ENCODE measurements at regions not wholly inside any gene's neighbourhood (a gene's known extent, or its start where the extent isn't known, plus 50 kb on each side); places are given as distances from the start of the nearest gene placed in this dataset.

- no peaks in the 10 kb centered on the region for H3K4me1 ChIP-seq (ENCODE audit: insufficient read depth, low read length)
- H3K36me3 ChIP-seq (ENCODE audit: insufficient read depth, low read depth, low read length), result no peaks in the 10 kb centered on the region
- H3K9me3 ChIP-seq (ENCODE audit: insufficient read depth, low read depth, low read length), result no peaks in the 10 kb centered on the region
- H3K9ac ChIP-seq (ENCODE audit: low read depth, low read length), result no peak overlapping the region
- H3K4me3 ChIP-seq (ENCODE audit: low read length), result no peak overlapping the region
- H3K27ac ChIP-seq (ENCODE audit: low read length), result no peak overlapping the region
- no peaks in the 10 kb centered on the region for H3K27me3 ChIP-seq (ENCODE audit: insufficient read depth, low read length)
Measured at GRCh38 chr4:154004016-154004415, 215.1 kb upstream of the SFRP2 start.

- Histone ChIP-seq H3K4me1 (ENCODE audit: insufficient read depth, low read length) (no peaks in the 10 kb centered on the region), H3K9me3 (ENCODE audit: insufficient read depth, low read depth, low read length) (no peaks in the 10 kb centered on the region), H3K4me3 (ENCODE audit: low read length) (no peak overlapping the region), H3K36me3 (ENCODE audit: insufficient read depth, low read depth, low read length) (no peaks in the 10 kb centered on the region), H3K27ac (ENCODE audit: low read length) (no peak overlapping the region), H3K27me3 (ENCODE audit: insufficient read depth, low read length) (no peaks in the 10 kb centered on the region), H3K9ac (ENCODE audit: low read depth, low read length) (no peak overlapping the region)
Measured at GRCh38 chr4:154003378-154003777, 214.5 kb upstream of the SFRP2 start.

- Histone ChIP-seq H3K4me1 (ENCODE audit: insufficient read depth, low read length) (no peaks in the 10 kb centered on the region), H3K9me3 (ENCODE audit: insufficient read depth, low read depth, low read length) (no peaks in the 10 kb centered on the region; the same call in 1 of the 2 replicates), H3K36me3 (ENCODE audit: insufficient read depth, low read depth, low read length) (no peaks in the 10 kb centered on the region), H3K9ac (ENCODE audit: low read depth, low read length) (no peak overlapping the region), H3K4me3 (ENCODE audit: low read length) (no peak overlapping the region), H3K27me3 (ENCODE audit: insufficient read depth, low read length) (no peaks in the 10 kb centered on the region), H3K27ac (ENCODE audit: low read length) (no peak overlapping the region)
Measured at GRCh38 chr4:154001193-154001592, 212.3 kb upstream of the SFRP2 start.

GRCh38 chr4:153997516-153997915 is 208.6 kb upstream of the SFRP2 start:
- H3K36me3 ChIP-seq (ENCODE audit: insufficient read depth, low read depth, low read length), result no peaks in the 10 kb centered on the region
- H3K27me3 ChIP-seq (ENCODE audit: insufficient read depth, low read length), result no peaks in the 10 kb centered on the region
- no peaks in the 10 kb centered on the region; the same call in 1 of the 2 replicates for H3K9me3 ChIP-seq (ENCODE audit: insufficient read depth, low read depth, low read length)
- no peak overlapping the region for H3K9ac ChIP-seq (ENCODE audit: low read depth, low read length)
- H3K4me3 ChIP-seq (ENCODE audit: low read length), result no peak overlapping the region
- no peak overlapping the region for H3K27ac ChIP-seq (ENCODE audit: low read length)
- no peaks in the 10 kb centered on the region for H3K4me1 ChIP-seq (ENCODE audit: insufficient read depth, low read length)

- Histone ChIP-seq H3K9me3 (ENCODE audit: insufficient read depth, low read depth, low read length) (no peaks in the 10 kb centered on the region), H3K36me3 (ENCODE audit: insufficient read depth, low read depth, low read length) (no peaks in the 10 kb centered on the region), H3K27me3 (ENCODE audit: insufficient read depth, low read length) (no peaks in the 10 kb centered on the region), H3K4me1 (ENCODE audit: insufficient read depth, low read length) (no peaks in the 10 kb centered on the region), H3K4me3 (ENCODE audit: low read length) (no peak overlapping the region), H3K27ac (ENCODE audit: low read length) (no peak overlapping the region), H3K9ac (ENCODE audit: low read depth, low read length) (no peak overlapping the region)
Measured at GRCh38 chr4:153989505-153989904, 200.6 kb upstream of the SFRP2 start.

GRCh38 chr4:153988492-153989363 is 199.8 kb upstream of the SFRP2 start:
- Histone ChIP-seq H3K36me3 (ENCODE audit: insufficient read depth, low read depth, low read length) (no peaks in the 10 kb centered on the region), H3K9ac (ENCODE audit: low read depth, low read length) (no peak overlapping the region), H3K27ac (ENCODE audit: low read length) (no peak overlapping the region), H3K4me3 (ENCODE audit: low read length) (no peak overlapping the region), H3K27me3 (ENCODE audit: insufficient read depth, low read length) (no peaks in the 10 kb centered on the region), H3K4me1 (ENCODE audit: insufficient read depth, low read length) (no peaks in the 10 kb centered on the region), H3K9me3 (ENCODE audit: insufficient read depth, low read depth, low read length) (no peaks in the 10 kb centered on the region)

GRCh38 chr4:153987291-153987690 is 198.4 kb upstream of the SFRP2 start:
- Histone ChIP-seq H3K9ac (ENCODE audit: low read depth, low read length) (no peak overlapping the region), H3K4me1 (ENCODE audit: insufficient read depth, low read length) (no peaks in the 10 kb centered on the region), H3K36me3 (ENCODE audit: insufficient read depth, low read depth, low read length) (no peaks in the 10 kb centered on the region), H3K27ac (ENCODE audit: low read length) (no peak overlapping the region), H3K4me3 (ENCODE audit: low read length) (no peak overlapping the region), H3K9me3 (ENCODE audit: insufficient read depth, low read depth, low read length) (no peaks in the 10 kb centered on the region), H3K27me3 (ENCODE audit: insufficient read depth, low read length) (no peaks in the 10 kb centered on the region)

- Histone ChIP-seq H3K9me3 (ENCODE audit: insufficient read depth, low read depth, low read length) (peaks cover 24% of the 10 kb centered on the region), H3K36me3 (ENCODE audit: insufficient read depth, low read depth, low read length) (no peaks in the 10 kb centered on the region), H3K9ac (ENCODE audit: low read depth, low read length) (no peak overlapping the region), H3K4me3 (ENCODE audit: low read length) (no peak overlapping the region), H3K4me1 (ENCODE audit: insufficient read depth, low read length) (no peaks in the 10 kb centered on the region), H3K27ac (ENCODE audit: low read length) (no peak overlapping the region), H3K27me3 (ENCODE audit: insufficient read depth, low read length) (no peaks in the 10 kb centered on the region)
Measured at GRCh38 chr4:153976954-153977353, 188.1 kb upstream of the SFRP2 start.

- Histone ChIP-seq H3K9ac (ENCODE audit: low read depth, low read length) (no peak overlapping the region), H3K27ac (ENCODE audit: low read length) (no peak overlapping the region), H3K36me3 (ENCODE audit: insufficient read depth, low read depth, low read length) (no peaks in the 10 kb centered on the region), H3K4me1 (ENCODE audit: insufficient read depth, low read length) (no peaks in the 10 kb centered on the region), H3K9me3 (ENCODE audit: insufficient read depth, low read depth, low read length) (peaks cover 24% of the 10 kb centered on the region), H3K4me3 (ENCODE audit: low read length) (no peak overlapping the region), H3K27me3 (ENCODE audit: insufficient read depth, low read length) (no peaks in the 10 kb centered on the region)
Measured at GRCh38 chr4:153974452-153974851, 185.6 kb upstream of the SFRP2 start.

- Histone ChIP-seq H3K9ac (ENCODE audit: low read depth, low read length) (no peak overlapping the region), H3K27me3 (ENCODE audit: insufficient read depth, low read length) (no peaks in the 10 kb centered on the region), H3K9me3 (ENCODE audit: insufficient read depth, low read depth, low read length) (peaks cover 24% of the 10 kb centered on the region), H3K4me3 (ENCODE audit: low read length) (no peak overlapping the region), H3K4me1 (ENCODE audit: insufficient read depth, low read length) (no peaks in the 10 kb centered on the region), H3K27ac (ENCODE audit: low read length) (no peak overlapping the region), H3K36me3 (ENCODE audit: insufficient read depth, low read depth, low read length) (no peaks in the 10 kb centered on the region)
Measured at GRCh38 chr4:153973942-153974341, 185.1 kb upstream of the SFRP2 start.

GRCh38 chr4:153971899-153972298 is 183.0 kb upstream of the SFRP2 start:
- Histone ChIP-seq H3K27ac (ENCODE audit: low read length) (no peak overlapping the region), H3K36me3 (ENCODE audit: insufficient read depth, low read depth, low read length) (no peaks in the 10 kb centered on the region), H3K27me3 (ENCODE audit: insufficient read depth, low read length) (no peaks in the 10 kb centered on the region), H3K4me3 (ENCODE audit: low read length) (no peak overlapping the region), H3K9me3 (ENCODE audit: insufficient read depth, low read depth, low read length) (peaks cover 24% of the 10 kb centered on the region), H3K4me1 (ENCODE audit: insufficient read depth, low read length) (no peaks in the 10 kb centered on the region), H3K9ac (ENCODE audit: low read depth, low read length) (no peak overlapping the region)

- no peak overlapping the region for H3K4me3 ChIP-seq (ENCODE audit: low read length)
- H3K27ac ChIP-seq (ENCODE audit: low read length), result no peak overlapping the region
- no peaks in the 10 kb centered on the region for H3K36me3 ChIP-seq (ENCODE audit: insufficient read depth, low read depth, low read length)
- no peaks in the 10 kb centered on the region for H3K27me3 ChIP-seq (ENCODE audit: insufficient read depth, low read length)
- peaks cover 18% of the 10 kb centered on the region for H3K9me3 ChIP-seq (ENCODE audit: insufficient read depth, low read depth, low read length)
- no peaks in the 10 kb centered on the region for H3K4me1 ChIP-seq (ENCODE audit: insufficient read depth, low read length)
- H3K9ac ChIP-seq (ENCODE audit: low read depth, low read length), result no peak overlapping the region
Measured at GRCh38 chr4:153970169-153970568, 181.3 kb upstream of the SFRP2 start.
